ENCODE measurements at regions not wholly inside any gene's neighbourhood (a gene's known extent, or its start where the extent isn't known, plus 50 kb on each side); places are given as distances from the start of the nearest gene placed in this dataset.

- Mint-ChIP-seq H3K36me3 (no peaks in the 10 kb centered on the region), H3K4me3 (no peak overlapping the region), H3K27me3 (ENCODE audit: low read depth in 3 of 3) (peaks cover 0 to 2% (median 0%) of the 10 kb centered on the region in 3 donors), H3K4me1 (no peaks in the 10 kb centered on the region), H3K27ac (no peak overlapping the region), H3K9me3 (peaks cover 0 to 14% (median 3%) of the 10 kb centered on the region in 7 donors)
- no peak overlapping the region for H3K27ac ChIP-seq (ENCODE audit: low read depth in 1 of 2, low read length in 2 of 2)
- no peak for TF ChIP-seq CTCF (IDR thresholded peaks at IDR 0.05)
- H3K4me2 ChIP-seq (replicated peaks; ENCODE audit: extremely low read depth, low read length, poor library complexity, severe bottlenecking) = no peak overlapping the region
- intact Hi-C loops (cut with micrococcal nuclease) = no loop called here
- H4K20me1 ChIP-seq (ENCODE audit: insufficient read depth, low read length) = no peaks in the 10 kb centered on the region
- H2AFZ ChIP-seq (ENCODE audit: insufficient read depth, low read depth, low read length, poor library complexity, severe bottlenecking) = no peak overlapping the region
- no peak for DNase-seq
- no peaks in the 10 kb centered on the region for H3K79me2 ChIP-seq (ENCODE audit: insufficient read depth, low read length)
- peaks cover 0 to 2% of the 10 kb centered on the region in 2 donors for H3K27me3 ChIP-seq (ENCODE audit: control insufficient read depth in 2 of 2, insufficient read depth in 2 of 2, low read length in 2 of 2)
- no peaks in the 10 kb centered on the region for H3K9me3 ChIP-seq (replicated peaks in 1 of 2; ENCODE audit: control insufficient read depth in 1 of 2, insufficient read depth in 1 of 2, low read length in 2 of 2)
- H3K4me3 ChIP-seq (replicated peaks in 1 of 3; ENCODE audit: low read depth in 2 of 3, low read length in 3 of 3) = no peak overlapping the region
- no CpG with 5 or more reads among the region's 1 CpG for WGBS (ENCODE audit: insufficient coverage)
- no peaks in the 10 kb centered on the region for H3K36me3 ChIP-seq (replicated peaks in 1 of 2; ENCODE audit: control insufficient read depth in 1 of 2, insufficient read depth in 2 of 2, low read length in 2 of 2)
- no peaks in the 10 kb centered on the region for H3K4me1 ChIP-seq (ENCODE audit: control insufficient read depth in 1 of 2, insufficient read depth in 2 of 2, low read length in 2 of 2)
- H3K9ac ChIP-seq (ENCODE audit: insufficient read depth, low read length, poor library complexity, severe bottlenecking) = no peak overlapping the region
Measured at GRCh38 chrX:147776988-147777387, 134.7 kb upstream of the FMR1 start.

- no peak overlapping the region for H3K4me3 Mint-ChIP-seq
- no peaks in the 10 kb centered on the region for H3K4me1 Mint-ChIP-seq
- no peak overlapping the region for H3K27ac ChIP-seq (ENCODE audit: low read depth in 1 of 2, low read length in 2 of 2)
- H3K4me1 ChIP-seq (ENCODE audit: control insufficient read depth in 1 of 2, insufficient read depth in 2 of 2, low read length in 2 of 2) = no peaks in the 10 kb centered on the region
- no peaks in the 10 kb centered on the region for H3K9me3 ChIP-seq (replicated peaks in 1 of 2; ENCODE audit: control insufficient read depth in 1 of 2, insufficient read depth in 1 of 2, low read length in 2 of 2)
- intact Hi-C loops (cut with micrococcal nuclease) = no loop called here
- H3K79me2 ChIP-seq (ENCODE audit: insufficient read depth, low read length) = no peaks in the 10 kb centered on the region
- no peaks in the 10 kb centered on the region for H4K20me1 ChIP-seq (ENCODE audit: insufficient read depth, low read length)
- DNase-seq = no peak
- peaks cover 0 to 2% (median 0%) of the 10 kb centered on the region in 3 donors for H3K27me3 Mint-ChIP-seq (ENCODE audit: low read depth in 3 of 3)
- H3K27ac Mint-ChIP-seq = no peak overlapping the region
- no peak overlapping the region for H3K9ac ChIP-seq (ENCODE audit: insufficient read depth, low read length, poor library complexity, severe bottlenecking)
- TF ChIP-seq CTCF (IDR thresholded peaks at IDR 0.05) = no peak
- H3K9me3 Mint-ChIP-seq = peaks cover 0 to 10% (median 3%) of the 10 kb centered on the region in 7 donors
- peaks cover 0 to 2% of the 10 kb centered on the region in 2 donors for H3K27me3 ChIP-seq (ENCODE audit: control insufficient read depth in 2 of 2, insufficient read depth in 2 of 2, low read length in 2 of 2)
- no peak overlapping the region for H3K4me3 ChIP-seq (replicated peaks in 1 of 3; ENCODE audit: low read depth in 2 of 3, low read length in 3 of 3)
- H3K36me3 ChIP-seq (replicated peaks in 1 of 2; ENCODE audit: control insufficient read depth in 1 of 2, insufficient read depth in 2 of 2, low read length in 2 of 2) = no peaks in the 10 kb centered on the region
- H2AFZ ChIP-seq (ENCODE audit: insufficient read depth, low read depth, low read length, poor library complexity, severe bottlenecking) = no peak overlapping the region
- no peaks in the 10 kb centered on the region for H3K36me3 Mint-ChIP-seq
- H3K4me2 ChIP-seq (replicated peaks; ENCODE audit: extremely low read depth, low read length, poor library complexity, severe bottlenecking) = no peak overlapping the region
Measured at GRCh38 chrX:147779173-147779572, 132.5 kb upstream of the FMR1 start.

Data from CD14-positive monocyte (primary cell).